Thyroid gland (tissue), 4 donors: ENCODE measurements at regions not wholly inside any gene's neighbourhood (a gene's known extent, or its start where the extent isn't known, plus 50 kb on each side); places are given as distances from the start of the nearest gene placed in this dataset.

ENCODE experiments used
- CTCF ChIP-seq, 6 experiments: fragments of 200-600 bp in 3 of 6; fragments of 450-650 bp in 3 of 6; sonication (generic) in 3 of 6; IDR thresholded peaks; one replicate each; pipeline ENCODE4 v1.5.1; 2016 to 2019; ENCODE audit warnings: antibody characterized with exemption in 6 of 6, mild to moderate bottlenecking in 2 of 6, inconsistent platforms in 1 of 6, moderate library complexity in 1 of 6
- POLR2A ChIP-seq, 2 donors: fragments of 450-650 bp; IDR thresholded peaks; one replicate each; pipeline ENCODE4 v1.6.1; 2017; ENCODE audit warnings: antibody characterized with exemption in 2 of 2, mild to moderate bottlenecking in 2 of 2, moderate library complexity in 1 of 2

GRCh38 chr13:40172878-40173277 lies 493.6 kb downstream of the FOXO1 start:
- TF ChIP-seq CTCF (IDR thresholded peaks at IDR 0.05) (no peak), POLR2A (IDR thresholded peaks at IDR 0.05) (no peak)
